ENCODE measurements at regions not wholly inside any gene's neighbourhood (a gene's known extent, or its start where the extent isn't known, plus 50 kb on each side); places are given as distances from the start of the nearest gene placed in this dataset.

GRCh38 chr1:193489191-193489590, 302.8 kb upstream of the B3GALT2 start:
- H3K4me3 ChIP-seq (replicated peaks in 1 of 3; ENCODE audit: insufficient read depth in 1 of 3, low read depth in 1 of 3, low read length in 3 of 3): no peak overlapping the region
- no peaks in the 10 kb centered on the region for H3K4me1 ChIP-seq (ENCODE audit: control insufficient read depth, extremely low read depth, insufficient read depth, low read length)
- H3K4me2 ChIP-seq (ENCODE audit: insufficient read depth, low read length): no peak overlapping the region
- FAIRE-seq (no peak), DNase-seq (ENCODE audit: low read depth, low spot score) (no peak)
- H3K9me1 ChIP-seq (replicated peaks; ENCODE audit: control insufficient read depth, extremely low read depth, insufficient read depth, low read length): no peaks in the 10 kb centered on the region
- BruUV-seq (replicated peaks): no TSS peak
- ChIA-PET CTCF (no interaction called here), POLR2A (no interaction called here)
- dilution Hi-C loops (cut with MboI; ENCODE audit: extremely low pct_ligation_motif_present, low sequenced_read_pairs) (no loop called here), intact Hi-C loops (cut with micrococcal nuclease) (no loop called here)
- no peak overlapping the region for H3K27ac ChIP-seq (ENCODE audit: insufficient read depth, low read depth, low read length)
- H3K9ac ChIP-seq (replicated peaks; ENCODE audit: extremely low read depth, insufficient read depth, low read length): no peak overlapping the region
- TF ChIP-seq JUN (IDR thresholded peaks at IDR 0.05; ENCODE audit: borderline replicate concordance, insufficient read depth, insufficient read length, low read depth) (no peak), GATA2 (IDR thresholded peaks at IDR 0.05; ENCODE audit: insufficient read depth, insufficient read length, low read depth, low read length) (no peak), CTCF (IDR thresholded peaks at IDR 0.05; ENCODE audit: extremely low read depth in 1 of 2, insufficient read depth in 1 of 2, low read depth in 1 of 2, low read length in 2 of 2) (no peak), POLR2A (IDR thresholded peaks at IDR 0.05; ENCODE audit: low read depth, low read length) (no peak), FOS (IDR thresholded peaks at IDR 0.05; ENCODE audit: borderline replicate concordance, insufficient read depth, low read length) (no peak), MAX (IDR thresholded peaks at IDR 0.05; ENCODE audit: insufficient read depth, insufficient read length) (no peak), EZH2 (IDR thresholded peaks at IDR 0.05; ENCODE audit: borderline replicate concordance, low read depth, low read length, severe bottlenecking) (no peak), POLR2AphosphoS5 (IDR thresholded peaks at IDR 0.05; ENCODE audit: insufficient read depth, low read depth, low read length) (no peak), MYC (IDR thresholded peaks at IDR 0.05; ENCODE audit: low read depth, low read length) (no peak)
- no peaks in the 10 kb centered on the region for H3K36me3 ChIP-seq (ENCODE audit: control insufficient read depth in 2 of 2, extremely low read depth in 1 of 2, insufficient read depth in 2 of 2, low read length in 2 of 2)
- H2AFZ ChIP-seq (ENCODE audit: low read depth, low read length): no peak overlapping the region
- no peaks in the 10 kb centered on the region for H3K9me3 ChIP-seq (replicated peaks; ENCODE audit: control insufficient read depth, insufficient read depth, low read length)
- no peaks in the 10 kb centered on the region for H3K79me2 ChIP-seq (ENCODE audit: control insufficient read depth, insufficient read depth, low read length)
- H4K20me1 ChIP-seq (replicated peaks; ENCODE audit: control insufficient read depth, extremely low read depth, insufficient read depth, low read length): no peaks in the 10 kb centered on the region
- no peaks in the 10 kb centered on the region for H3K27me3 ChIP-seq (ENCODE audit: control insufficient read depth in 2 of 2, insufficient read depth in 2 of 2, low read length in 2 of 2)
